Small intestine (tissue), 7 donors: ENCODE measurements at regions not wholly inside any gene's neighbourhood (a gene's known extent, or its start where the extent isn't known, plus 50 kb on each side); places are given as distances from the start of the nearest gene placed in this dataset.

ENCODE experiments used
- DNase-seq, 2 donors: peaks; one replicate each; pipeline versions ENCODE4 v3.0.0 to v3.0.0-alpha.2; 2013
- FAIRE-seq: peaks from 2 replicates; lab custom pipeline; 2012; peaks lifted over from hg19 to GRCh38; lab: Jason Lieb, UNC
- H3K27ac ChIP-seq, 3 donors: one replicate each; pipeline ENCODE4 v1.5.1; 2013; ENCODE audit warnings: low read length in 2 of 3, mild to moderate bottlenecking in 2 of 3, control low read depth in 1 of 3, inconsistent platforms in 1 of 3, low read depth in 1 of 3, moderate library complexity in 1 of 3
- H3K27me3 ChIP-seq, 3 donors: one replicate each; pipeline ENCODE4 v1.6.1; 2013; ENCODE audit warnings: low read length in 3 of 3, inconsistent platforms in 1 of 3; ENCODE audit not compliant: control insufficient read depth in 3 of 3, insufficient read depth in 3 of 3
- H3K36me3 ChIP-seq, 3 donors: one replicate each; pipeline ENCODE4 v1.6.1; 2013; ENCODE audit warnings: low read length in 3 of 3, inconsistent platforms in 1 of 3, low read depth in 1 of 3, mild to moderate bottlenecking in 1 of 3, moderate library complexity in 1 of 3; ENCODE audit not compliant: control insufficient read depth in 3 of 3, insufficient read depth in 2 of 3
- H3K4me1 ChIP-seq, 3 donors: one replicate each; pipeline ENCODE4 v1.6.1; 2013; ENCODE audit warnings: low read length in 2 of 3, inconsistent platforms in 1 of 3, low read depth in 1 of 3, mild to moderate bottlenecking in 1 of 3, moderate library complexity in 1 of 3; ENCODE audit not compliant: control insufficient read depth in 3 of 3, insufficient read depth in 2 of 3
- H3K4me3 ChIP-seq, 3 donors: one replicate each; pipeline ENCODE4 v1.5.1; 2013; ENCODE audit warnings: low read length in 3 of 3, control low read depth in 1 of 3, inconsistent platforms in 1 of 3, low read depth in 1 of 3, mild to moderate bottlenecking in 1 of 3, moderate library complexity in 1 of 3
- H3K9me3 ChIP-seq, 2 donors: one replicate each; pipeline ENCODE4 v1.6.1; 2013; ENCODE audit warnings: low read depth in 1 of 2, low read length in 1 of 2; ENCODE audit not compliant: control insufficient read depth in 2 of 2, insufficient read depth in 1 of 2
- WGBS, 3 donors: extraction: QIAGEN DNeasy Blood & Tissue Kit; methylation state at CpG; one replicate each; pipeline ENCODE4 v1.1.7; 2013; 5-methylcytosine and 5-hydroxymethylcytosine counted together
- donor health status: healthy with polysubstance abuse.
- donor health status: control.
- donor health status: control.
- donor health status: Bipolar disorder and iron deficiency.
- donor health status: healthy.

- 22 to 47% (median 24%) methylated on average over 2 of the region's 2 CpGs for whole genome bisulfite sequencing, 3 donors
- DNase-seq (peak in 1 of 2 donors; percentile 35), FAIRE-seq (peak; percentile 53)
- no peak overlapping the region for H3K27ac ChIP-seq
- no peaks in the 10 kb centered on the region for H3K27me3 ChIP-seq
- no peak overlapping the region for H3K4me3 ChIP-seq
- no peaks in the 10 kb centered on the region for H3K36me3 ChIP-seq
- no peaks in the 10 kb centered on the region for H3K9me3 ChIP-seq
- no peaks in the 10 kb centered on the region for H3K4me1 ChIP-seq
Observed at GRCh38 chr13:84137292-84137691, 255.0 kb upstream of the SLITRK1 start.

GRCh38 chr13:84136582-84136981, 254.3 kb upstream of the SLITRK1 start:
- DNase-seq (no peak), FAIRE-seq (no peak)
- H3K36me3 ChIP-seq = no peaks in the 10 kb centered on the region
- WGBS, 3 donors = 40 to 56% (median 49%) methylated on average over 1 of the region's 1 CpG
- H3K9me3 ChIP-seq = no peaks in the 10 kb centered on the region
- H3K4me1 ChIP-seq = no peaks in the 10 kb centered on the region
- H3K4me3 ChIP-seq = no peak overlapping the region
- H3K27ac ChIP-seq = no peak overlapping the region
- H3K27me3 ChIP-seq = no peaks in the 10 kb centered on the region

DNA sequence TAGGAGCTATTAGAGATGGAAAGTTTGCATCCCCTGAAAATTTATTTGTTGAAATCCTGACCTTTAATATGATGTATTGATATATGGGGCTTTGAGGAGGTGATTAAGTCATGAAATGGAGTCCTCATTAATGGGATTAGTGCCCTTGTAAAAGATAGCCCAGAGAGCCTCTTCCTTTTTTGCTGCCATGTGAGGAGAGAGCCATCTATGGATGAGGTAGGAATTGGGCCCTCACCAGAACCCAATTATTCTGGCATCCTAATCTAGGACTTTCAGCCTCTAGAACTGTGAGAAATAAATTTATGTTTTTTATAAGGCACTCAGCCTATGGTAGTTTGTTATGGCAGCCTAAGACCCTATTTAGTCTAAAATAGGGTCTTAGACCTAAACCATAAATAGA, 250.2 kb upstream of the SLITRK1 start:
- no peaks in the 10 kb centered on the region for H3K27me3 ChIP-seq
- no peak overlapping the region for H3K4me3 ChIP-seq
- DNase-seq (no peak), FAIRE-seq (no peak)
- H3K9me3 ChIP-seq = no peaks in the 10 kb centered on the region
- H3K27ac ChIP-seq = no peak overlapping the region
- no peaks in the 10 kb centered on the region for H3K4me1 ChIP-seq
- H3K36me3 ChIP-seq = no peaks in the 10 kb centered on the region

DNA sequence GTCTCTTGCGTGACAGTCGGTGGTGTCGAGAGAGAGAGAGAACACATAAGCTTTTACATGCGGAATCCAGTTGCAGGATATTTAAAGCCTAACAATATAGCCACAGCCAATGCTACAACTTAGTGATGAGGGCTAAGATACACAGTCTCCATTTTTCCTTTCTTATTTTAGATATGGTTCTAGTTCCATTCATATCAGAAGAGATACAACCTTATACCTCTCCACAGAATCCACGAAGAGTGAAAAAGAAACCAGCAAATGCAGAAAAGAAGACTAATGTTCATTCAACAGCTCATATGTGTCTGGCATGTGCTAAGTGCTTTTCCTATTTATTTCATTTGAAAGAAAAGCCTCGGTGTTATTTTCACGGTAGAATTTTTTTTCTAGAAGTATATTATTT, 249.0 kb upstream of the SLITRK1 start:
- DNase-seq (no peak), FAIRE-seq (no peak)
- no peak overlapping the region for H3K27ac ChIP-seq
- no peaks in the 10 kb centered on the region for H3K9me3 ChIP-seq
- no peak overlapping the region for H3K4me3 ChIP-seq
- no peaks in the 10 kb centered on the region for H3K36me3 ChIP-seq
- no peaks in the 10 kb centered on the region for H3K4me1 ChIP-seq
- H3K27me3 ChIP-seq = no peaks in the 10 kb centered on the region
- 84 to 86% (median 85%) methylated on average over 7 of the region's 7 CpGs for WGBS, 3 donors

- WGBS, 3 donors = 49 to 67% (median 63%) methylated on average over 1 of the region's 1 CpG
- FAIRE-seq = no peak
- no peak for DNase-seq
Observed at GRCh38 chr13:84130495-84131114, 248.3 kb upstream of the SLITRK1 start.

DNA sequence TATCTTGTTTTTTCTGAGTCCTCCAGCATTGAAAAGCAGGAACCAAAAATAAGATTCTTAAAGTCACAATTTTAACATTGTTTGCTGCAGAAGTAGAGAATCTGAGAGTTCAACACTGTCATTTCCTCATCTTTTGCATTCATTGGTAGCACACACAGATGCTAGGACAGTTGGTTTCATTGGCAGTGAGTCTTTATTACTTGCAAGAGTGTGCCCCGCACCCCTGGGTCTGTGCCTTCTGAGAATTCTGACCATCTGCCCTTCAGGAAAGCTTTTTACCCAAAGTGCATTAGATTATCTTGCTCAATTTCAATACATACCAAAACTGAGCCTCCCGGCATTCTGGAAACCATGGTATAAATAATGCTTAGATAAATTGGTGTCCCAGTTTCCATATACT, 247.7 kb upstream of the SLITRK1 start:
- H3K27me3 ChIP-seq = no peaks in the 10 kb centered on the region
- DNase-seq = no peak
- no peak overlapping the region for H3K27ac ChIP-seq
- no peak overlapping the region for H3K4me3 ChIP-seq
- no peaks in the 10 kb centered on the region for H3K4me1 ChIP-seq
- H3K9me3 ChIP-seq = no peaks in the 10 kb centered on the region
- no peaks in the 10 kb centered on the region for H3K36me3 ChIP-seq
- no peak for FAIRE-seq
- WGBS, 3 donors = 88 to 96% (median 94%) methylated on average over 2 of the region's 2 CpGs

More at GRCh38 chr13:84130495-84131114, 248.3 kb upstream of the SLITRK1 start:
- H3K36me3 ChIP-seq = no peaks in the 10 kb centered on the region
- H3K27me3 ChIP-seq = no peaks in the 10 kb centered on the region
- H3K4me3 ChIP-seq = no peak overlapping the region
- H3K27ac ChIP-seq = no peak overlapping the region
- H3K4me1 ChIP-seq = no peaks in the 10 kb centered on the region
- H3K9me3 ChIP-seq = no peaks in the 10 kb centered on the region

DNA sequence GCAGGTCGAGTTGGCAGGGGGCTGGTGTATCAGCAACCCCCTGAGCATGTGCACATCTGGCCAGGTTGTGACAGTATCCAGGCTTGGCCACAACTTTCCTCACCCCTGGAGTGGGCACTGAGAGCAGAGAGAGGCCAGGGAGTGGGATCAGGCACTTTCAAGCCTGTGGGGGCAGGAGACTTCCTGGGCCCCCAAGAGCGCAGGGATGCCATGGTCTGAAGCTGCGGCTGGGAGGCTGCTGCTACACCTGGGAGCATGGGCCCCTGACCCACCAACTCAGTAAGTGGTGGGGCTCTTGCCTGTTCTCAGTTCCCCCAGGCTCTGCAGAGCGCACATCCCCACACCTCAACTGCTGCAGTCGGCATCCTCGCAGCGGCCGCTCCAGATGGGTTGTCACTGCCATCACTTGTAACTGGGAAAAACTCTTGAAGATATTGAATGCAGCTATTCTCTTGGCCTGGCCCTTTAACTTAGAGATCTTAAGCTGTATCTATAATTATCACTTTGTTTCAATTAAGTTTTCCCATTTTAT, 245.4 kb upstream of the SLITRK1 start:
- no peak overlapping the region for H3K4me3 ChIP-seq
- no peak overlapping the region for H3K27ac ChIP-seq
- DNase-seq = no peak
- no peaks in the 10 kb centered on the region for H3K27me3 ChIP-seq
- H3K9me3 ChIP-seq = no peaks in the 10 kb centered on the region
- H3K36me3 ChIP-seq = no peaks in the 10 kb centered on the region
- FAIRE-seq = no peak
- WGBS, 3 donors = 89 to 96% (median 92%) methylated on average over 8 of the region's 8 CpGs
- H3K4me1 ChIP-seq = no peaks in the 10 kb centered on the region

DNA sequence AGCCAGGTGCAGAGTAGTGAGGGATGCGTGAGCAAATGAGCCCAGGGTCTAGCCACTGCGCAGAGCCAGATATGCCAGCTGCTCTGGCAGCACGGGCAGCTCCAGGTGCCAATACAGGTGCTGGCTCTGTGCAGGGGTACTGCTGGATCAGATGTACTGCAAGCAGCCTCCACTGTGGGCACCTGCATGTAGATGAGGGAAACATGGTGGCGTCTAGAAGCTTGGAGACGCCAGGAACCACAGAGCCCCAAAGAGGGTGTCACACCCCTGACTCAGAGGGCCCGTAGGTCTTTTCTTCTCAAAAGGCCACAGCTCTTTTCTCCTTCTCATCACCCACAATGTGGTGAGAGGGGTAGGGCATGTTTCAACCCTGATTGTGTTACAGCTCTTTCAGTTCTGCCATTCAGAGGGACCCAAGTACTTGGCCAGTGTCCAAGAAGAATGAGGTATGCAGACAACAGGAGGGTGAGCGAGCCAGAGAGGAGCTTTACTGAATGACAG, 244.4 kb upstream of the SLITRK1 start:
- Histone ChIP-seq H3K9me3 (no peaks in the 10 kb centered on the region), H3K27me3 (no peaks in the 10 kb centered on the region), H3K4me1 (no peaks in the 10 kb centered on the region), H3K4me3 (no peak overlapping the region), H3K27ac (no peak overlapping the region), H3K36me3 (no peaks in the 10 kb centered on the region)
- 84 to 86% (median 85%) methylated on average over 7 of the region's 7 CpGs for WGBS, 3 donors
- no peak for DNase-seq
- no peak for FAIRE-seq

DNA sequence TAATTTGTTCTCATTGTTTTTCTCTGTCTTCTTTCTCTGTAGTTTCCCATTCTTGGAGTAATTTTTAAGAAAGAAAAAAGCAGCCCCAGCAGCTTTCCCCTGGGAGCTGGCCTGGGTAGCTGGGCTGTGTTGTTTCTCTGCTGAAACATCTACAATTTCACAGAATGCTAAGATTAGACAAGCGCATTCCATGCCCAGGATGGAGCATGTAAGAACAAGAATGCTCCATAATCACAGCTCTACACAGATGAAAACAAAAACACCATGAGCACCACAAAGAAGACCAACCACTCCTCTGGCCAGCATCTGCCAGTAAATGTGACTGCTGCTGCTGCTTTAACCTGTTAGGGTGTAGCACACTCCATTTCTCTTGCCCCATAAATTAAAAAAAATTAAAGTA, 239.2 kb upstream of the SLITRK1 start:
- WGBS, 3 donors = 71 to 88% (median 86%) methylated on average over 1 of the region's 1 CpG
- Histone ChIP-seq H3K4me3 (no peak overlapping the region), H3K4me1 (no peaks in the 10 kb centered on the region), H3K27ac (no peak overlapping the region), H3K27me3 (no peaks in the 10 kb centered on the region), H3K9me3 (no peaks in the 10 kb centered on the region), H3K36me3 (no peaks in the 10 kb centered on the region)
- FAIRE-seq (no peak), DNase-seq (no peak)
